ENCODE measurements at regions not wholly inside any gene's neighbourhood (a gene's known extent, or its start where the extent isn't known, plus 50 kb on each side); places are given as distances from the start of the nearest gene placed in this dataset.

DNA sequence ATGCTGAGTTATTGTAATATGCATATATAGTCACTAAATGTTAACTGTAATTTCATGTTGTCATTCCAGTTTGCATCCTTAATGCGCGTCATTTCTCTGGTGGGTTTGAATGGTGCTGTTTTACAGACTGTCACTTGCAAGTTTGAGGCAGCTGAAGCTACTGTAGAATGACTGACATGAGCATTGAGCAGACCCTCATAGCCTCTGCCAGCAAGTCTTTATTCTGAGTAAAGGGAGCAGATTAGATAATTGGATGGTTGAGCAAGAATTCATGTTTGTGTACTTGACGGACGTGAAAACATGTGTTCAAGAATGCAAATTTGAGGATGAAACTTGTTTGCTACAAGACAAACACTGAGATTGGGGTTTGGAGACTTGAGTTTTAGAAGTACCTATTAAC lies 854.8 kb upstream of the KLHL29 start:
- TF ChIP-seq, protein P1, sequence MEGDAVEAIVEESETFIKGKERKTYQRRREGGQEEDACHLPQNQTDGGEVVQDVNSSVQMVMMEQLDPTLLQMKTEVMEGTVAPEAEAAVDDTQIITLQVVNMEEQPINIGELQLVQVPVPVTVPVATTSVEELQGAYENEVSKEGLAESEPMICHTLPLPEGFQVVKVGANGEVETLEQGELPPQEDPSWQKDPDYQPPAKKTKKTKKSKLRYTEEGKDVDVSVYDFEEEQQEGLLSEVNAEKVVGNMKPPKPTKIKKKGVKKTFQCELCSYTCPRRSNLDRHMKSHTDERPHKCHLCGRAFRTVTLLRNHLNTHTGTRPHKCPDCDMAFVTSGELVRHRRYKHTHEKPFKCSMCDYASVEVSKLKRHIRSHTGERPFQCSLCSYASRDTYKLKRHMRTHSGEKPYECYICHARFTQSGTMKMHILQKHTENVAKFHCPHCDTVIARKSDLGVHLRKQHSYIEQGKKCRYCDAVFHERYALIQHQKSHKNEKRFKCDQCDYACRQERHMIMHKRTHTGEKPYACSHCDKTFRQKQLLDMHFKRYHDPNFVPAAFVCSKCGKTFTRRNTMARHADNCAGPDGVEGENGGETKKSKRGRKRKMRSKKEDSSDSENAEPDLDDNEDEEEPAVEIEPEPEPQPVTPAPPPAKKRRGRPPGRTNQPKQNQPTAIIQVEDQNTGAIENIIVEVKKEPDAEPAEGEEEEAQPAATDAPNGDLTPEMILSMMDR (IDR thresholded peaks at IDR 0.05), result no peak

DNA sequence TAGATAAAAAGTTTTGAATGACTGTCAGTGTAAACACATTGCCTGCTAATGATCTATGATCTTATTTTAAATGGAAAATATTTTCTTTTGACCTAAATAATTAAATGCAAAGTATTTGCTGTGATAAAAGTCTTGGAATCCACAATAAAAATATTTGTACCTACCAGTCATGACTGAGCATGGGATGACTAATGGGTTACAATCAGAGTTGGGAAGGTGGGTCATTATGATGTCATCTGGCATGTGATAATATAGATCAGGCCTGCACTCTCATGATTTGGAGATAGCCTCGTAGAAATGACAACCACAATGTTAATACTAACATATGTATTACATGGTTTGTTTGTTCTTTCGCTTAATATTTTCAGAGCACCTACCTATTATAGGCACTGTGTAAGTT lies 848.8 kb upstream of the KLHL29 start:
- TF ChIP-seq, protein P1 (IDR thresholded peaks at IDR 0.05), result no peak

DNA sequence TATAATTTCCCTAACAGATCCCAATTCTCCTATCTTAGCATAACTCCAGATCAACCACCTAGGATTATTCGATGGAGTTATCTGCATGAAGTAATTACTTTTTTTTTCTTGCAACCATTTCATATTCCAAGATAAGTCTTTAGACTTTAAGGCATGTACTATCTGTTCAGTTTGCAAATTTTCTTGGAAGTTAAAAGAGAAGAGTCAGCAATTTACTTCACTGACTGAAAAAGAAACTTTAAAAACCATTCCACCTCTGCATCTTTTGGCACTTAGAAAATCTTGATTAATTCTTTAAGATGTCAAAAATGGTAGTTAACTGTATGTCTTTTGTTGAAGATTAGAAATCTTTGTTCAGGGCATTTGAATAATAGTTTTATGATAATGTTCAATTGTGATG lies 830.5 kb upstream of the KLHL29 start:
- TF ChIP-seq, protein P1 (IDR thresholded peaks at IDR 0.05), result no peak

DNA sequence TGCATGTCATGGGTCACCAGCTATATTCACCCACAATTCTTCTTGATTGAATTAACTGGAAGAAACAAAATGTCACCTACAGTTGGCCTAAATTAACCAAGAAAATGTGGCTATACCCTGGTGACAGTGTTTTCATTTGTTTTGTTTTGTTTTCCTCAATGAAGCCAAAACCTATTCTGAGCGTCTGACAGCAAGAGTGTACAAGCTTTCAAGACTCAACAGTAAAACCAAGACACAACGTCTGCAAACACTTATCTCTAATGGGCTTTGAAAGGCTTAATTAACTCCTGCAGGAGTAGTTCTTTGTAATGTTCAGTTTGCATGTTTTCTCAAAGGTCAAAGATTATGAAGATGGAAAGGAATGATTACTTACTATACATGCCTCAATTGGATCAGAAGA lies 827.6 kb upstream of the KLHL29 start:
- TF ChIP-seq, protein P1 (IDR thresholded peaks at IDR 0.05), result no peak

DNA sequence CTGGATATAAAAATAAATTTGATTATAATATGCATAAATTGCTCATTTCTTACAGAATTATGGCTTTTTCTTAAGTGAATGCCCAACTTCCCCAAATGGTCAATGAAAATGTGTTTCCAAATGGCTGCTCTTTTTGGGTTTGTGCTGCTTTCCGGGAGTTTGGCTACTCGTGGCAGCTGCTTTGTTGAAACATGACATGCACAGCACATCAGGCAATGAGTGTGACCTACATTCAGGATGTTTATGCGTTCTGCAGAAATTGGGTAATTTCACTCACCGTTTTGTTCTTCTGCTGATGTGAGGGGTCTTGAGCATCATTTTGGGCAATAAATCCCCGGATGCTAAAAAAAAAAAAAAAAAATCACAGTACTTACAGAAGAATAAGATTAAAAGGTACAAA lies 825.0 kb upstream of the KLHL29 start:
- TF ChIP-seq, protein P1 (IDR thresholded peaks at IDR 0.05), result no peak

DNA sequence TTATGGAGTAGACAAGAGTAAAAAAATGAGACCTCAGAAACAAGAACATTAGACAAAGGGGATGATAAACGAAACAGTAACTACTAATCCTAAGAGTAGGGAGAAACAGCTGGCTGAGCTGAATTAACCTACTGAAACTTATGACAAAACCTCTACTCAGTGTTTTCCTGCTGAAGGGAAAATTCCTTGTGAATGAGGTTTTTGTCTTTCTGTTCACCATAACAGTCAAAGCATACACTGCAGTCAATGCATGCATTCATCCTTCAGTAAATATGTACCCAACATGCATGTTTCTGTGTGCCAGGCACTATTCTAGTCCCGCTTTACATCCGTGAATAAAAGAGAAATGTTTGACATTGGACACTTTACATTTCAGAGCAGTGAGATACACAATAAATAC lies 805.6 kb upstream of the KLHL29 start:
- TF ChIP-seq, protein P1 (IDR thresholded peaks at IDR 0.05), result no peak

DNA sequence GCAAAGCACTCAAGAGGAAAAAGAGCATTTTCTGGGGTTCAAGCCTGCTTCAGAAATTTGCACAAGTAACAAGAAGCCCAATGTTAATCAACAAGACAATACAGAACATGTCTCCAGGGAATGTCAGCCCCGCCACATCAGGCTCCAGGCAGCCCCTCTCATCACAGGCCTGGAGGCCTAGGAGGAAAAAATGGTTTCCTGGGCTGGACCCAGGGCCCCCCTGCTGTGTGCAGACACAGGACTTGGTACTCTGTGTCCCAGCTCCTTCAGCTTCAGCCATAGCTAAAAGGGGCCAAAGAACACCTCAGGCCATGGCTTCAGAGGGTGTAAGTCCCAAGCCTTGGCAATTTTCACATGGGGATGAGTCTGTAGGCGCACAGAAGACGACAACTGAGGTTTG lies 802.9 kb upstream of the KLHL29 start:
- TF ChIP-seq, protein P1 (IDR thresholded peaks at IDR 0.05), result no peak

DNA sequence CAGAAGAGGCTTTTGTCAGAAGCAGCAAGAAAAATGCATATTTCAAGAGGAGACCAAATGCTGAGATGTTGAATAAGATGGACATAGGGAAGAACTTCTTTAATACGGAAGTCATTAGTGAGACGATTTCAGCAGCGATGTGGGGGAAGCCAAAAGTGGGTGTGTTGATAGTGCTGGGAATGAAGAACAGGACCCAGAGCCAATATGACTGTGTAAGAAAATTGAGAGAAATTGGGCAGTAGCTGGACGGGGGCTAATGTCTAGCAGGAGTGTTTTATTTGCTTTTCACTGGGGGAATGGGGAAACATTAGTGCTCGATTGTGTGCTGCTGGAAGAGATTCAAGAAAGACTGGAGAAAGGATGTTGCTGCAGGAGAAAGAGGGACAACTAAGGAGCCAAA lies 788.7 kb upstream of the KLHL29 start:
- TF ChIP-seq, protein P1 (IDR thresholded peaks at IDR 0.05), result no peak

All from LNCAP (cell line).